ENCODE measurements at regions not wholly inside any gene's neighbourhood (a gene's known extent, or its start where the extent isn't known, plus 50 kb on each side); places are given as distances from the start of the nearest gene placed in this dataset.
A peak's percentile ranks its signal among the peaks of the same experiment; 100 is the strongest.
"Not testable (repeated sequence)": the region's sequence is repeated elsewhere in the genome, so short reads cannot be mapped to it uniquely, and the experiment has no call there.

GRCh38 chr10:27388761-27389399 is 115.2 kb upstream of the RAB18 start:
- H3K27ac ChIP-seq = no peak overlapping the region

GRCh38 chr10:27383595-27384542 is 120.2 kb upstream of the RAB18 start:
- DNase-seq = no peak
- in situ Hi-C loops (cut with MboI; ENCODE audit: low sequenced_read_pairs in 4 of 4) (no loop called here), intact Hi-C loops (cut with DNase I; ENCODE audit: low total_unique reads) (no loop called here)

More at GRCh38 chr10:27388761-27389399, 115.2 kb upstream of the RAB18 start:
- Histone ChIP-seq H3K36me3 (no peaks in the 10 kb centered on the region), H3K4me1 (no peaks in the 10 kb centered on the region), H3K9me3 (no peaks in the 10 kb centered on the region), H3K27me3 (no peaks in the 10 kb centered on the region), H3K4me3 (no peak overlapping the region)
- in situ Hi-C loops (cut with MboI; ENCODE audit: low sequenced_read_pairs in 4 of 4) (no loop called here), intact Hi-C loops (cut with DNase I; ENCODE audit: low total_unique reads) (no loop called here)
- TF ChIP-seq POLR2A (IDR thresholded peaks at IDR 0.05) = no peak
- no peak for TF ChIP-seq CTCF (IDR thresholded peaks at IDR 0.05 in 4 of 5, conservative IDR thresholded peaks at IDR 0.05 in 1 of 5)
- DNase-seq (peak in 1 of 2 donors; percentile 39), ATAC-seq (peak in 1 of 2 donors; percentile 49)

GRCh38 chr10:27382176-27382575 is 121.9 kb upstream of the RAB18 start:
- in situ Hi-C loops (cut with MboI; ENCODE audit: low sequenced_read_pairs in 4 of 4) (no loop called here), intact Hi-C loops (cut with DNase I; ENCODE audit: low total_unique reads) (no loop called here)
- no peak overlapping the region for H3K27ac ChIP-seq
- no peaks in the 10 kb centered on the region for H3K36me3 ChIP-seq
- no peaks in the 10 kb centered on the region for H3K27me3 ChIP-seq
- no peak for TF ChIP-seq CTCF (IDR thresholded peaks at IDR 0.05 in 4 of 5, conservative IDR thresholded peaks at IDR 0.05 in 1 of 5)
- TF ChIP-seq POLR2A (IDR thresholded peaks at IDR 0.05) = no peak
- H3K4me1 ChIP-seq = no peaks in the 10 kb centered on the region
- no peak for DNase-seq
- no peak overlapping the region for H3K4me3 ChIP-seq
- ATAC-seq = no peak
- no peaks in the 10 kb centered on the region for H3K9me3 ChIP-seq

More at GRCh38 chr10:27383595-27384542, 120.2 kb upstream of the RAB18 start:
- no peak overlapping the region for H3K27ac ChIP-seq
- ATAC-seq = no peak
- H3K4me1 ChIP-seq = no peaks in the 10 kb centered on the region
- TF ChIP-seq CTCF (IDR thresholded peaks at IDR 0.05 in 4 of 5, conservative IDR thresholded peaks at IDR 0.05 in 1 of 5) = no peak
- TF ChIP-seq POLR2A (IDR thresholded peaks at IDR 0.05) = no peak
- no peaks in the 10 kb centered on the region for H3K27me3 ChIP-seq
- H3K9me3 ChIP-seq = no peaks in the 10 kb centered on the region
- H3K4me3 ChIP-seq = no peak overlapping the region
- no peaks in the 10 kb centered on the region for H3K36me3 ChIP-seq

GRCh38 chr10:27380929-27381358 is 123.2 kb upstream of the RAB18 start:
- Histone ChIP-seq H3K4me1 (no peaks in the 10 kb centered on the region), H3K9me3 (no peaks in the 10 kb centered on the region), H3K4me3 (no peak overlapping the region), H3K36me3 (no peaks in the 10 kb centered on the region), H3K27ac (no peak overlapping the region), H3K27me3 (no peaks in the 10 kb centered on the region)
- ATAC-seq (no peak), DNase-seq (no peak)
- TF ChIP-seq POLR2A (IDR thresholded peaks at IDR 0.05) (no peak), CTCF (IDR thresholded peaks at IDR 0.05 in 4 of 5, conservative IDR thresholded peaks at IDR 0.05 in 1 of 5) (no peak)
- in situ Hi-C loops (cut with MboI; ENCODE audit: low sequenced_read_pairs in 4 of 4) (no loop called here), intact Hi-C loops (cut with DNase I; ENCODE audit: low total_unique reads) (no loop called here)

- ATAC-seq; H3K27me3 ChIP-seq; H3K9me3 ChIP-seq; DNase-seq; H3K36me3 ChIP-seq; H3K4me3 ChIP-seq; H3K4me1 ChIP-seq; intact Hi-C loops (cut with DNase I; ENCODE audit: low total_unique reads); H3K27ac ChIP-seq; in situ Hi-C loops (cut with MboI; ENCODE audit: low sequenced_read_pairs in 4 of 4): not testable (repeated sequence)
These were observed 125.1 kb upstream of the RAB18 start for GRCh38 chr10:27379041-27379440.
